H1 (cell line): ENCODE measurements at regions not wholly inside any gene's neighbourhood (a gene's known extent, or its start where the extent isn't known, plus 50 kb on each side); places are given as distances from the start of the nearest gene placed in this dataset.

Source experiments
- CTCF ChIA-PET: fragments of 300-600 bp; sonication (Branson Sonifier 250); formaldehyde crosslinking; loops from one replicate; lab custom pipeline; 2021; ENCODE audit not compliant: partially characterized antibody; lab: Charles Lee
- POLR2A ChIA-PET: fragments of 300-600 bp; sonication (Branson Sonifier 250); formaldehyde crosslinking; loops from one replicate; lab custom pipeline; 2021; ENCODE audit warnings: inconsistent platforms; ENCODE audit not compliant: partially characterized antibody; lab: Charles Lee
- DNase-seq, 2 experiments: peaks; one replicate each; pipeline versions ENCODE4 v3.0.0 to v3.0.0-alpha.2; 2010 to 2022; ENCODE audit warnings: low spot score in 2 of 2, low read depth in 1 of 2, mixed read lengths in 1 of 2
- FAIRE-seq: peaks from 2 replicates; lab custom pipeline; 2011; peaks lifted over from hg19 to GRCh38; lab: Jason Lieb, UNC
- H2AFZ ChIP-seq: 2 replicates; pipeline ENCODE4 v1.8.1; 2012; ENCODE audit warnings: low read length, inconsistent platforms
- H2AK5ac ChIP-seq: 2 replicates; pipeline ENCODE4 v1.6.1; 2013; ENCODE audit warnings: low read depth, low read length
- H2BK120ac ChIP-seq: replicated peaks from 2 replicates; pipeline ENCODE3; 2013; ENCODE audit warnings: low read depth, low read length, inconsistent platforms
- H2BK12ac ChIP-seq: 2 replicates; pipeline ENCODE4 v1.6.1; 2013; ENCODE audit warnings: low read depth, low read length
- H2BK15ac ChIP-seq: 2 replicates; pipeline ENCODE4 v1.6.1; 2013; ENCODE audit warnings: low read length
- H2BK20ac ChIP-seq: 2 replicates; pipeline ENCODE4 v1.6.1; 2013; ENCODE audit warnings: low read length
- H2BK5ac ChIP-seq: 2 replicates; pipeline ENCODE4 v1.6.1; 2013; ENCODE audit warnings: low read depth, low read length
- H3K14ac ChIP-seq: 2 replicates; pipeline ENCODE4 v1.6.1; 2013; ENCODE audit warnings: inconsistent platforms; ENCODE audit not compliant: insufficient read length
- H3K18ac ChIP-seq: 2 replicates; pipeline ENCODE4 v1.6.1; 2013; ENCODE audit warnings: low read length; ENCODE audit errors: extremely low read depth
- H3K23ac ChIP-seq: 2 replicates; pipeline ENCODE4 v1.6.1; 2013; ENCODE audit warnings: inconsistent platforms; ENCODE audit not compliant: insufficient read length
- H3K23me2 ChIP-seq: 2 replicates; pipeline ENCODE4 v1.6.1; 2013; ENCODE audit warnings: low read depth, low read length
- H3K27ac ChIP-seq: 2 replicates; pipeline ENCODE4 v1.6.1; 2011; ENCODE audit warnings: low read depth, low read length, inconsistent platforms
- H3K27me3 ChIP-seq, 4 experiments: replicated peaks in 1 of 4; 1 replicate in 1 of 4; 2 replicates in 3 of 4; pipeline versions ENCODE4 v1.6.1 to v1.8.1; 2011 to 2013; ENCODE audit warnings: low read length in 3 of 4, mild to moderate bottlenecking in 3 of 4, inconsistent platforms in 2 of 4, mixed read lengths in 2 of 4, moderate library complexity in 1 of 4; ENCODE audit not compliant: control insufficient read depth in 3 of 4, insufficient read depth in 3 of 4; ENCODE audit errors: extremely low read depth in 1 of 4
- H3K36me3 ChIP-seq, 4 experiments: 2 replicates each; pipeline versions ENCODE4 v1.6.1 to v1.8.1; 2011 to 2013; ENCODE audit warnings: mild to moderate bottlenecking in 4 of 4, low read length in 3 of 4, moderate library complexity in 2 of 4, control low read depth in 1 of 4, inconsistent platforms in 1 of 4; ENCODE audit not compliant: insufficient read depth in 4 of 4, control insufficient read depth in 2 of 4
- H3K4ac ChIP-seq: replicated peaks from 2 replicates; pipeline ENCODE3; 2013; ENCODE audit warnings: low read length, low read depth, mixed read lengths, inconsistent platforms; ENCODE audit not compliant: insufficient read length
- H3K4me1 ChIP-seq, 4 experiments: replicated peaks in 1 of 4; 1 replicate in 1 of 4; 2 replicates in 3 of 4; pipeline versions ENCODE4 v1.6.1 to v1.8.1; 2011 to 2013; ENCODE audit warnings: low read length in 3 of 4, inconsistent platforms in 2 of 4, mixed read lengths in 1 of 4; ENCODE audit not compliant: insufficient read depth in 4 of 4, control insufficient read depth in 3 of 4
- H3K4me2 ChIP-seq, 2 experiments: 2 replicates each; pipeline versions ENCODE4 v1.6.1 to v1.8.1; 2011 to 2013; ENCODE audit warnings: low read depth in 2 of 2, low read length in 2 of 2, control low read depth in 1 of 2, inconsistent platforms in 1 of 2, mild to moderate bottlenecking in 1 of 2; ENCODE audit not compliant: insufficient read depth in 1 of 2
- H3K4me3 ChIP-seq, 4 experiments: fragments of 200-600, 300-600 bp in 1 of 4; sonication (generic), shearing (Covaris generic), sonication (Bioruptor Twin) in 1 of 4; 2 replicates each; pipeline versions ENCODE4 v1.5.1 to v1.8.1; 2011 to 2016; ENCODE audit warnings: low read length in 4 of 4, low read depth in 3 of 4, control low read depth in 2 of 4, inconsistent platforms in 2 of 4, mild to moderate bottlenecking in 2 of 4, mixed read lengths in 1 of 4, moderate library complexity in 1 of 4; ENCODE audit not compliant: insufficient read depth in 2 of 4; ENCODE audit errors: extremely low read depth in 1 of 4
- H3K56ac ChIP-seq: replicated peaks from 2 replicates; pipeline ENCODE3; 2013; ENCODE audit warnings: low read depth, mild to moderate bottlenecking, mixed read lengths, low read length, inconsistent platforms; ENCODE audit not compliant: insufficient read length
- H3K79me1 ChIP-seq: 2 replicates; pipeline ENCODE4 v1.6.1; 2013; ENCODE audit warnings: low read depth, low read length, control low read depth
- H3K79me2 ChIP-seq, 2 experiments: 2 replicates each; pipeline versions ENCODE4 v1.6.1 to v1.8.1; 2012 to 2013; ENCODE audit warnings: low read length in 2 of 2, mild to moderate bottlenecking in 2 of 2, inconsistent platforms in 1 of 2; ENCODE audit not compliant: insufficient read depth in 2 of 2, control insufficient read depth in 1 of 2
- H3K9ac ChIP-seq, 4 experiments: replicated peaks in 1 of 4; 1 replicate in 1 of 4; 2 replicates in 3 of 4; pipeline versions ENCODE4 v1.6.1 to v1.8.1; 2011 to 2013; ENCODE audit warnings: low read depth in 3 of 4, low read length in 3 of 4, control low read depth in 2 of 4, mild to moderate bottlenecking in 2 of 4, moderate library complexity in 2 of 4, inconsistent platforms in 1 of 4; ENCODE audit errors: extremely low read depth in 1 of 4
- H3K9me3 ChIP-seq, 2 experiments: 2 replicates each; pipeline versions ENCODE4 v1.6.1 to v1.8.1; 2012 to 2013; ENCODE audit warnings: mild to moderate bottlenecking in 2 of 2, moderate library complexity in 2 of 2, control low read depth in 1 of 2, inconsistent platforms in 1 of 2, low read depth in 1 of 2, low read length in 1 of 2, mixed read lengths in 1 of 2; ENCODE audit not compliant: insufficient read depth in 2 of 2
- H4K20me1 ChIP-seq, 2 experiments: replicated peaks in 1 of 2; 2 replicates each; pipeline versions ENCODE3 to v1.8.1; 2011 to 2013; ENCODE audit warnings: inconsistent platforms in 2 of 2, low read length in 2 of 2, mild to moderate bottlenecking in 1 of 2; ENCODE audit not compliant: insufficient read depth in 2 of 2, control insufficient read depth in 1 of 2
- H4K5ac ChIP-seq: 2 replicates; pipeline ENCODE4 v1.6.1; 2013; ENCODE audit warnings: low read length, low read depth, mixed read lengths, inconsistent platforms; ENCODE audit not compliant: insufficient read length
- H4K8ac ChIP-seq: 2 replicates; pipeline ENCODE4 v1.8.0; 2013; ENCODE audit warnings: mild to moderate bottlenecking, moderate library complexity, low read length, inconsistent platforms; ENCODE audit not compliant: insufficient read depth; ENCODE audit errors: extremely low read depth
- H4K91ac ChIP-seq: replicated peaks from 2 replicates; pipeline ENCODE3; 2013; ENCODE audit warnings: low read length, mixed read lengths, inconsistent platforms; ENCODE audit not compliant: insufficient read length
- ASH2L ChIP-seq: fragments of 200-600, 300-600 bp; sonication (generic); IDR thresholded peaks from one replicate; pipeline ENCODE4 v1.7.1; 2017; ENCODE audit warnings: low read length
- EZH2 ChIP-seq: fragments of 200-600 bp; sonication (generic); IDR thresholded peaks from 2 replicates; pipeline ENCODE4 v1.7.1; 2012; ENCODE audit warnings: low read depth, mild to moderate bottlenecking, moderate library complexity, low read length, inconsistent platforms; ENCODE audit not compliant: severe bottlenecking
- MAFK ChIP-seq: IDR thresholded peaks from 2 replicates; pipeline ENCODE4 v1.6.1; 2012; ENCODE audit warnings: low read depth, mild to moderate bottlenecking, improper control_type of control experiment, low read length
- NRF1 ChIP-seq: IDR thresholded peaks from 2 replicates; pipeline ENCODE4 v1.6.1; 2011; ENCODE audit warnings: mild to moderate bottlenecking, low read depth, low read length, improper control_type of control experiment
- SAP30 ChIP-seq: fragments of 300-600 bp; sonication (generic); IDR thresholded peaks from 2 replicates; pipeline ENCODE4 v1.7.1; 2012; ENCODE audit warnings: low read length, moderate library complexity, mild to moderate bottlenecking, inconsistent platforms; ENCODE audit not compliant: insufficient read depth, insufficient replicate concordance
- SIRT6 ChIP-seq: IDR thresholded peaks from one replicate; pipeline ENCODE4 v1.7.1; 2012; ENCODE audit warnings: low read length, inconsistent platforms
- SIX5 ChIP-seq: IDR thresholded peaks from 2 replicates; pipeline ENCODE4 v1.6.1; 2011; ENCODE audit warnings: mild to moderate bottlenecking, low read depth, low read length
- SRF ChIP-seq: IDR thresholded peaks from 2 replicates; pipeline ENCODE4 v1.6.1; 2011; ENCODE audit warnings: mild to moderate bottlenecking, low read depth, low read length, moderate library complexity
- TF ChIP-seq, protein P1 (sequence below): IDR thresholded peaks from 2 replicates; pipeline ENCODE4 v1.6.1; 2012; ENCODE audit warnings: inconsistent platforms

GRCh38 chr3:80676866-80677265 lies 909.1 kb upstream of the ROBO1 start:
- H3K79me2 ChIP-seq: no peaks in the 10 kb centered on the region
- no peak overlapping the region for H3K14ac ChIP-seq
- H2AFZ ChIP-seq: no peak overlapping the region
- no peak overlapping the region for H4K5ac ChIP-seq
- H2AK5ac ChIP-seq: no peak overlapping the region
- H3K27ac ChIP-seq: no peak overlapping the region
- ChIA-PET POLR2A (no interaction called here), CTCF (interaction anchor here (0.6 kb wide), 1 partner anchor 192 kb away, joined by 3 read pairs; no protein-coding TSS in a partner anchor)
- no peak for DNase-seq
- no peaks in the 10 kb centered on the region for H3K9me3 ChIP-seq
- no peak overlapping the region for H2BK5ac ChIP-seq
- no peaks in the 10 kb centered on the region for H3K79me1 ChIP-seq
- H3K23me2 ChIP-seq: no peaks in the 10 kb centered on the region
- no peaks in the 10 kb centered on the region for H3K4me1 ChIP-seq
- H4K20me1 ChIP-seq: no peaks in the 10 kb centered on the region
- no peak for FAIRE-seq
- no peak overlapping the region for H4K8ac ChIP-seq
- no peak overlapping the region for H3K9ac ChIP-seq
- no peak overlapping the region for H2BK120ac ChIP-seq
- H3K56ac ChIP-seq: no peak overlapping the region
- no peak overlapping the region for H2BK20ac ChIP-seq
- H4K91ac ChIP-seq: no peak overlapping the region
- no peak overlapping the region for H3K4me2 ChIP-seq
- H3K23ac ChIP-seq: no peak overlapping the region
- TF ChIP-seq, protein P1, sequence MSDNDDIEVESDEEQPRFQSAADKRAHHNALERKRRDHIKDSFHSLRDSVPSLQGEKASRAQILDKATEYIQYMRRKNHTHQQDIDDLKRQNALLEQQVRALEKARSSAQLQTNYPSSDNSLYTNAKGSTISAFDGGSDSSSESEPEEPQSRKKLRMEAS: no peak
- TF ChIP-seq NRF1 (no peak), SRF (no peak), SIX5 (no peak), EZH2 (no peak), MAFK (no peak), ASH2L (no peak), SAP30 (no peak), SIRT6 (no peak)
- H2BK12ac ChIP-seq: no peak overlapping the region
- no peaks in the 10 kb centered on the region for H3K36me3 ChIP-seq
- no peak overlapping the region for H2BK15ac ChIP-seq
- H3K18ac ChIP-seq: no peak overlapping the region
- H3K4ac ChIP-seq: no peak overlapping the region
- H3K27me3 ChIP-seq: no peaks in the 10 kb centered on the region
- H3K4me3 ChIP-seq: no peak overlapping the region
